HCT116 (cell line): ENCODE measurements at regions not wholly inside any gene's neighbourhood (a gene's known extent, or its start where the extent isn't known, plus 50 kb on each side); places are given as distances from the start of the nearest gene placed in this dataset.

Experiments
- ATAC-seq: fragments of 200-7000 bp; cut with Tn5 transposase; 2 replicates; pipeline ENCODE4 v1.9.1; 2020; ENCODE audit warnings: mild to moderate bottlenecking, moderate library complexity
- BruUV-seq: library from RNA; stranded (reverse); fragments of 400-500 nt; replicated peaks from 2 replicates; lab custom pipeline; 2021; lab: Mats Ljungman, UMichigan
- CTCF ChIA-PET: fragments of 300-600 bp; sonication (Branson Sonifier 250); formaldehyde crosslinking; loops from one replicate; lab custom pipeline; 2021; ENCODE audit warnings: antibody characterized with exemption; lab: Charles Lee
- POLR2A ChIA-PET: fragments of 300-600, 350-600 bp; sonication (Branson Sonifier 250); formaldehyde crosslinking; loops from one replicate; lab custom pipeline; 2021; ENCODE audit warnings: antibody characterized with exemption; lab: Charles Lee
- RAD21 ChIA-PET, 2 experiments: fragments of 300-600 bp; sonication (Branson Sonifier 250); formaldehyde crosslinking; loops; one replicate each; lab custom pipeline; 2023; ENCODE audit warnings: low total read pairs in 2 of 2; ENCODE audit not compliant: uncharacterized antibody in 2 of 2, unreplicated experiment in 2 of 2, low non-redundant PET in 1 of 2; lab: Charles Lee
- DNase-seq: peaks from one replicate; pipeline ENCODE4 v3.0.0-alpha.2; 2010; ENCODE audit warnings: low read depth, low spot score
- H2AFZ ChIP-seq: fragments of 200-600 bp; shearing (Covaris generic), sonication (generic); 2 replicates; pipeline ENCODE4 v1.6.1; 2017; ENCODE audit warnings: low read depth, mixed run types, mixed read lengths, antibody characterized with exemption, low read length; ENCODE audit not compliant: poor library complexity, severe bottlenecking
- H3K27ac ChIP-seq: 2 replicates; pipeline ENCODE4 v1.5.1; 2012; ENCODE audit warnings: low read depth, low read length
- H3K27me3 ChIP-seq: fragments of 200-600 bp; sonication (generic); 2 replicates; pipeline ENCODE4 v1.6.1; 2016; ENCODE audit warnings: mixed run types, low read length, mixed read lengths; ENCODE audit not compliant: insufficient read depth
- H3K36me3 ChIP-seq, 2 experiments: fragments of 200-500 bp in 1 of 2; fragments of 200-600 bp in 1 of 2; sonication (Bioruptor generic) in 1 of 2; sonication (generic) in 1 of 2; 2 replicates each; pipeline versions ENCODE4 v1.5.1 to v1.6.1; 2014 to 2016; ENCODE audit warnings: low read length in 2 of 2, inconsistent platforms in 1 of 2, mixed read lengths in 1 of 2, mixed run types in 1 of 2; ENCODE audit not compliant: insufficient read depth in 2 of 2, control insufficient read depth in 1 of 2
- H3K4me1 ChIP-seq, 2 experiments: fragments of 200-600 bp in 1 of 2; sonication (generic) in 1 of 2; 2 replicates each; pipeline versions ENCODE4 v1.5.1 to v1.6.1; 2012 to 2017; ENCODE audit warnings: low read length in 2 of 2, inconsistent platforms in 1 of 2, mild to moderate bottlenecking in 1 of 2, mixed read lengths in 1 of 2, mixed run types in 1 of 2, moderate library complexity in 1 of 2; ENCODE audit not compliant: insufficient read depth in 2 of 2, control insufficient read depth in 1 of 2
- H3K4me2 ChIP-seq: fragments of 200-600 bp; sonication (generic); 2 replicates; pipeline ENCODE4 v1.6.1; 2017; ENCODE audit warnings: mixed run types, low read length, mixed read lengths
- H3K4me3 ChIP-seq, 2 experiments: fragments of 200-600 bp in 1 of 2; sonication (generic) in 1 of 2; replicated peaks in 1 of 2; 2 replicates each; pipeline ENCODE4 v1.5.1; 2011 to 2016; ENCODE audit warnings: low read length in 2 of 2, control low read depth in 1 of 2, low read depth in 1 of 2, mild to moderate bottlenecking in 1 of 2, mixed read lengths in 1 of 2, mixed run types in 1 of 2
- H3K79me2 ChIP-seq: fragments of 200-600 bp; sonication (generic); 2 replicates; pipeline ENCODE4 v1.6.1; 2017; ENCODE audit warnings: mild to moderate bottlenecking, mixed run types, low read length, moderate library complexity, mixed read lengths; ENCODE audit not compliant: insufficient read depth
- H3K9ac ChIP-seq: fragments of 200-600 bp; sonication (generic); 2 replicates; pipeline ENCODE4 v1.6.1; 2016; ENCODE audit warnings: low read length, mixed read lengths
- H3K9me2 ChIP-seq: fragments of 200-600 bp; sonication (generic), shearing (Covaris generic); 2 replicates; pipeline ENCODE4 v1.6.1; 2017; ENCODE audit warnings: mixed run types, mild to moderate bottlenecking, moderate library complexity; ENCODE audit not compliant: insufficient read depth
- H3K9me3 ChIP-seq, 2 experiments: fragments of 200-500 bp in 1 of 2; fragments of 200-600 bp in 1 of 2; sonication (Bioruptor generic) in 1 of 2; sonication (generic) in 1 of 2; 2 replicates each; pipeline ENCODE4 v1.6.1; 2014 to 2017; ENCODE audit warnings: low read length in 2 of 2, mixed read lengths in 2 of 2, inconsistent platforms in 1 of 2, low read depth in 1 of 2, mild to moderate bottlenecking in 1 of 2, mixed run types in 1 of 2, moderate library complexity in 1 of 2; ENCODE audit not compliant: control insufficient read depth in 1 of 2, insufficient read depth in 1 of 2
- H4K20me1 ChIP-seq: fragments of 200-600 bp; sonication (generic), shearing (Covaris generic); 2 replicates; pipeline ENCODE4 v1.6.1; 2017; ENCODE audit warnings: mixed run types, mild to moderate bottlenecking, moderate library complexity; ENCODE audit not compliant: insufficient read depth
- CBX3 ChIP-seq: IDR thresholded peaks from 2 replicates; pipeline ENCODE4 v1.6.1; 2012; ENCODE audit warnings: low read depth
- CEBPB ChIP-seq: IDR thresholded peaks from 2 replicates; pipeline ENCODE4 v1.6.1; 2012; ENCODE audit warnings: low read depth
- ELF1 ChIP-seq: IDR thresholded peaks from 2 replicates; pipeline ENCODE4 v1.6.1; 2012; ENCODE audit warnings: low read depth, borderline replicate concordance
- EZH2 ChIP-seq: fragments of 200-600 bp; sonication (generic); IDR thresholded peaks from 2 replicates; pipeline ENCODE4 v1.6.1; 2017; ENCODE audit warnings: antibody characterized with exemption, mixed run types
- EZH2phosphoT487 ChIP-seq: fragments of 200-600 bp; IDR thresholded peaks from 2 replicates; pipeline ENCODE4 v1.6.1; 2018; ENCODE audit warnings: antibody characterized with exemption, borderline replicate concordance
- FOSL1 ChIP-seq: IDR thresholded peaks from 2 replicates; pipeline ENCODE4 v1.6.1; 2012; ENCODE audit warnings: low read depth
- JUND ChIP-seq: IDR thresholded peaks from 2 replicates; pipeline ENCODE4 v1.6.1; 2012
- MAX ChIP-seq: IDR thresholded peaks from 2 replicates; pipeline ENCODE4 v1.6.1; 2012
- POLR2A ChIP-seq: IDR thresholded peaks from 2 replicates; pipeline ENCODE4 v1.7.0; 2011; ENCODE audit warnings: borderline replicate concordance; ENCODE audit not compliant: insufficient read depth, insufficient read length; ENCODE audit errors: extremely low read depth
- TCF7L2 ChIP-seq: IDR thresholded peaks from 2 replicates; pipeline ENCODE4 v1.7.0; 2011; ENCODE audit warnings: borderline replicate concordance, inconsistent platforms; ENCODE audit not compliant: insufficient read depth, insufficient read length; ENCODE audit errors: extremely low read depth
- YY1 ChIP-seq: IDR thresholded peaks from 2 replicates; pipeline ENCODE4 v1.6.1; 2011; ENCODE audit warnings: low read length, low read depth, moderate library complexity, mild to moderate bottlenecking; ENCODE audit not compliant: insufficient replicate concordance; ENCODE audit errors: extremely low read depth
- ZBTB33 ChIP-seq: IDR thresholded peaks from 2 replicates; pipeline ENCODE4 v1.6.1; 2011; ENCODE audit warnings: mild to moderate bottlenecking, low read length, moderate library complexity; ENCODE audit not compliant: insufficient replicate concordance; ENCODE audit errors: extremely low read depth
- intact Hi-C: fragments of 100-400 bp; cut with micrococcal nuclease; formaldehyde crosslinking; loops from 2 replicates; pipeline ENCODE4 v1.10.0; 2022

GRCh38 chr3:43785551-43785950 is 94.8 kb downstream of the ABHD5 start:
- TF ChIP-seq YY1 (no peak), JUND (no peak), EZH2phosphoT487 (no peak), POLR2A (no peak), FOSL1 (no peak), ELF1 (no peak), EZH2 (no peak), CBX3 (no peak), ZBTB33 (no peak), MAX (no peak), TCF7L2 (no peak), CEBPB (no peak)
- TF ChIP-seq, all 23 proteins: peak for 0
- Histone ChIP-seq H3K9me2 (no peaks in the 10 kb centered on the region), H3K9me3 (no peaks in the 10 kb centered on the region), H3K4me2 (no peak overlapping the region), H3K4me3 (no peak overlapping the region), H2AFZ (no peak overlapping the region), H3K27me3 (peaks cover 16% of the 10 kb centered on the region; the same call in 1 of the 2 replicates), H3K4me1 (no peaks in the 10 kb centered on the region), H3K36me3 (no peaks in the 10 kb centered on the region), H3K27ac (no peak overlapping the region), H3K9ac (no peak overlapping the region), H4K20me1 (no peaks in the 10 kb centered on the region), H3K79me2 (no peaks in the 10 kb centered on the region)
- ATAC-seq (no peak), DNase-seq (no peak)
- RAD21 ChIA-PET = no interaction called here
- POLR2A ChIA-PET = interaction anchor here (1.0 kb wide), 1 partner anchor 95 kb away, joined by 4 read pairs; the partner anchor contains the start of gene ABHD5
- no TSS peak for BruUV-seq
- CTCF ChIA-PET = no interaction called here
- intact Hi-C loops = no loop called here
